ENCODE measurements at regions not wholly inside any gene's neighbourhood (a gene's known extent, or its start where the extent isn't known, plus 50 kb on each side); places are given as distances from the start of the nearest gene placed in this dataset.

DNA sequence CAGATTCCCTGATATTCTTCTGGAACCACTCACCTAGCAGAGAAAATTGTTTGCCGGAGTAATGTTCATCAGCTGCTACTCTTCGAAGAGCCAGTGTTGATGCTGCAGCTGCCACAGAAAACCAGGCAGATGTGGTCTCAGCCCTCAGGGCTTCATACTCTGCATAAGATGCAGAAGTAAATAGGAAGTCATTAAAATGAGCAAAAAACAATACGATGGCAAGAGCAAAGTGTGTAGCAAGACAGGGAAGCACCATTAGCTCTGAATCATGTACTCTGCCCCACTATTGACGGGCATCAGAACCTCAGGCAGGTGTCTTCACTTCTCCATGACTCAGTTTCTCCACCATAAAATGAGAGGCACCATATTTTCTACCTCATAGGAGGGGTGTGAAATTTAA, 991.6 kb upstream of the TMEM132C start:
- TF ChIP-seq CTCF (IDR thresholded peaks at IDR 0.05) (no peak), EZH2 (IDR thresholded peaks at IDR 0.05) (no peak)
